ENCODE measurements at regions not wholly inside any gene's neighbourhood (a gene's known extent, or its start where the extent isn't known, plus 50 kb on each side); places are given as distances from the start of the nearest gene placed in this dataset.

- H3K27ac Mint-ChIP-seq (ENCODE audit: unreplicated experiment) = no peak overlapping the region
- peaks cover 5% of the 10 kb centered on the region for H3K4me1 Mint-ChIP-seq (ENCODE audit: low read depth, unreplicated experiment)
- H3K4me1 ChIP-seq (ENCODE audit: insufficient read depth, low read length) = no peaks in the 10 kb centered on the region
- H3K4me3 ChIP-seq (ENCODE audit: insufficient read depth, low read depth, low read length) = no peak overlapping the region
- H3K27me3 Mint-ChIP-seq (ENCODE audit: low read depth, unreplicated experiment) = peaks cover under 1% of the 10 kb centered on the region
- no peak overlapping the region for H2AFZ ChIP-seq (ENCODE audit: low read depth, low read length)
- H3K9ac ChIP-seq (ENCODE audit: low read length) = no peak overlapping the region
- no peak for FAIRE-seq
- DNase-seq (ENCODE audit: low read depth) = no peak
- TF ChIP-seq CTCF (IDR thresholded peaks at IDR 0.05; ENCODE audit: insufficient read depth, low read depth, low read length) (no peak), EZH2 (IDR thresholded peaks at IDR 0.05; ENCODE audit: insufficient read depth, low read length) (no peak)
- H3K27ac ChIP-seq (ENCODE audit: low read depth, low read length) = no peak overlapping the region
- H3K9me3 ChIP-seq (ENCODE audit: insufficient read depth, low read depth, low read length) = no peaks in the 10 kb centered on the region
- H3K36me3 ChIP-seq (ENCODE audit: insufficient read depth, low read length) = no peaks in the 10 kb centered on the region
- peaks cover under 1% of the 10 kb centered on the region for H3K9me3 Mint-ChIP-seq (ENCODE audit: unreplicated experiment)
- no peaks in the 10 kb centered on the region for H3K36me3 Mint-ChIP-seq (ENCODE audit: low read depth, unreplicated experiment)
- H3K79me2 ChIP-seq (ENCODE audit: insufficient read depth, low read length) = no peaks in the 10 kb centered on the region
- no peaks in the 10 kb centered on the region for H4K20me1 ChIP-seq (ENCODE audit: insufficient read depth, low read length)
- H3K4me3 Mint-ChIP-seq (ENCODE audit: unreplicated experiment) = no peak overlapping the region
- no peak overlapping the region for H3K4me2 ChIP-seq (ENCODE audit: low read length)
- no peaks in the 10 kb centered on the region for H3K27me3 ChIP-seq (ENCODE audit: insufficient read depth, low read length)
Observed at GRCh38 chr7:26049081-26049480, 102.9 kb upstream of the NFE2L3 start.

- peaks cover 3% of the 10 kb centered on the region for H3K27me3 Mint-ChIP-seq (ENCODE audit: low read depth, unreplicated experiment)
- no peak for FAIRE-seq
Observed at GRCh38 chr7:26051021-26051420, 101.0 kb upstream of the NFE2L3 start.

More at GRCh38 chr7:26051021-26051420, 101.0 kb upstream of the NFE2L3 start:
- H3K9me3 ChIP-seq (ENCODE audit: insufficient read depth, low read depth, low read length) = no peaks in the 10 kb centered on the region
- no peaks in the 10 kb centered on the region for H3K36me3 ChIP-seq (ENCODE audit: insufficient read depth, low read length)
- no peaks in the 10 kb centered on the region for H3K4me1 ChIP-seq (ENCODE audit: insufficient read depth, low read length)
- no peaks in the 10 kb centered on the region for H3K79me2 ChIP-seq (ENCODE audit: insufficient read depth, low read length)
- no peak overlapping the region for H3K27ac ChIP-seq (ENCODE audit: low read depth, low read length)
- no peaks in the 10 kb centered on the region for H3K36me3 Mint-ChIP-seq (ENCODE audit: low read depth, unreplicated experiment)
- no peak overlapping the region for H3K9ac ChIP-seq (ENCODE audit: low read length)
- H3K4me2 ChIP-seq (ENCODE audit: low read length) = no peak overlapping the region
- no peaks in the 10 kb centered on the region for H3K9me3 Mint-ChIP-seq (ENCODE audit: unreplicated experiment)
- H3K4me1 Mint-ChIP-seq (ENCODE audit: low read depth, unreplicated experiment) = peaks cover 5% of the 10 kb centered on the region
- DNase-seq (ENCODE audit: low read depth) = no peak
- TF ChIP-seq CTCF (IDR thresholded peaks at IDR 0.05; ENCODE audit: insufficient read depth, low read depth, low read length) (no peak), EZH2 (IDR thresholded peaks at IDR 0.05; ENCODE audit: insufficient read depth, low read length) (no peak)
- H3K27me3 ChIP-seq (ENCODE audit: insufficient read depth, low read length) = no peaks in the 10 kb centered on the region
- H3K4me3 ChIP-seq (ENCODE audit: insufficient read depth, low read depth, low read length) = no peak overlapping the region
- no peak overlapping the region for H2AFZ ChIP-seq (ENCODE audit: low read depth, low read length)
- H4K20me1 ChIP-seq (ENCODE audit: insufficient read depth, low read length) = no peaks in the 10 kb centered on the region
- no peak overlapping the region for H3K4me3 Mint-ChIP-seq (ENCODE audit: unreplicated experiment)
- no peak overlapping the region for H3K27ac Mint-ChIP-seq (ENCODE audit: unreplicated experiment)

All from astrocyte (in vitro differentiated cells and primary cell).